Brain pericyte (primary cell): ENCODE measurements at regions not wholly inside any gene's neighbourhood (a gene's known extent, or its start where the extent isn't known, plus 50 kb on each side); places are given as distances from the start of the nearest gene placed in this dataset.
"Not testable (repeated sequence)": the region's sequence is repeated elsewhere in the genome, so short reads cannot be mapped to it uniquely, and the experiment has no call there.

Experiments used
- DNase-seq: peaks from one replicate; pipeline ENCODE4 v3.0.0-alpha.2; 2012; ENCODE audit warnings: low read depth, low spot score

GRCh38 chr1:73771396-73771795 is 426.6 kb downstream of the LRRIQ3 start:
- DNase-seq, result no peak

DNA sequence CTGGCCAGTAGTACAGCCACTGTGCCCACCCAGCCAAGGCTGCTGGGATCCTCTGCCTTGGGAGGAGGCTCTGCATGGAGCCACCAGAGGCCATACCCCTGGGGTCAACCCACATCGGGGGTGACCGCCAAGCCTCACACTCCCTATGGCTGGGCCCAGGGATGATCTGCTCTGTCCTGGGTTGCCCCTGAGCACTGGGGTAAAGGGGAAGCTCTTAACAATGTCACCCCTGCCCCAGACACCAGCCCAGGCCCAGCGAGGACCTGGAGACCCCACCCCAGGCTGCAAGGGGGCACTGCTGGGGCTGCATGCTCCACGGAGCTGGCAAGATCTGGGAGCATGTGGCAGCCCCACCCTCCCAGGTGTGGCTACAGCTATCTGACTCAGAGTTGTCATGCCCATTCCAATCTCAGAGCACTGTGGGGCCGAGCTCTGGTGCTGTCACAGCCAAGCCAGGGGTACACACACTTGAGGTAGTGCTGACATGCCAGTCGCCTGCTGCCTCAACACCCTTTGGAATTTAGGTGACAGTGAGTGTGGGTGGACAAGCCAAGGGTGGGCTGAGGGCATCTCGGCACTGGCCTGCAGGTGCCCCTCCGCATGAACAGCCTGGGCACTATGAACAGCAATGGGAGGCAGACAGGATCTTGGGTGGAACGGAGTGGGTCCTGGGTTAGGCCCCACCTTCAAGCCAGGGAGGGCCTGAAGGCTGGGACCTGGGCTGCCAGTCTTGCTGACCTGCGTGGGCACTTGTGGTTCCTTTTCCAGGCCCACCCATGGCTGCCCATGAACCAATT is 427.7 kb downstream of the LRRIQ3 start:
- no peak for DNase-seq

GRCh38 chr1:73766786-73767348 is 431.1 kb downstream of the LRRIQ3 start:
- no peak for DNase-seq

DNA sequence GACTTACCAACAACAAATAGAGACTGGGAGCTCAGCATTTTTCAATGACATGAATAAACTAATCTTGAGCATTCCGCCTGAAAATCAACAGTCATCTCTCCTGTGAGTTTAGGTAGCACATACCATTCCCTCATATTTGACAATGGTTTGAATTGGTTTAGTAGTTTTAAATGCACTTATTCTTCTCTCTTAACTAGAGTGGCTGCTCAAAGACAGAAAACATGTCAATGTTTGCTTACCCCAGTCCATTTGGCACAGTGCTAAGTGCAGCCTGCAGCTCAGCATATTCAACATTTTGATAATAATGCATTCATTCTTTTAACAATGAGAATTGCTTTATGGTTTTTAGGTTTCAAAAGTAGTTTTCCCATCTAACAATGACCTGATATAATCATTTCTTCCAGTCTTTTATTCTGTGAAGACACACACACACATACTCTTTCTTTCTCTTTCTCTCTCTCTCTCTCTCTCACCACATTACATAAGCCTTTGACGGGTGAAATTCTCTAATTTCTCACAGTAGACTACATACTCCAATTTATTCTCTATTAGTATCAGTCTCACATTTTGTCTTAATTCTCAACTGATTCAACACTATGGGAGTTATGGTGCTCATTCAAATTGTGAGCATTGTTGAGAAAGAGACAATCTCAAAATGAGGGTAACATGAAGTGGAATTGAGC is 432.3 kb downstream of the LRRIQ3 start:
- DNase-seq, result no peak

DNA sequence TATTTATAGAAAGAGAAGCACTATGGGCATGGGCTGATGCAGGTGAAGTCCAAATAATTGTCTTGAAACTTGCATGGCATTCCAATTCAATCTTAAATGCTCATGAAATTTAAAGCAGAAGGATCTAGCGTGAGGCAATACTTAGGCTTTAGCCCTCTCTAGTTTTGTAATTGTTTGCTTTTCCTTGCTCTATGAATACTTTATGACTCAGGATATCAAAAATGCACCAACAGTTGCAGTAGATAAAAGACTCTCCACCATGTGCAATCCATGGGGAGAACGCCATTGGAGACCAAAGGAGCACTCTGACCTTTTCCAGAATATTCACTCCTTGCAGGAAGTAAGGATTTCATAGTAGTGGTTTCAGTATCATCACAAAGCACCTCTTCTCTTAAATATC is 436.4 kb downstream of the LRRIQ3 start:
- no peak for DNase-seq

DNA sequence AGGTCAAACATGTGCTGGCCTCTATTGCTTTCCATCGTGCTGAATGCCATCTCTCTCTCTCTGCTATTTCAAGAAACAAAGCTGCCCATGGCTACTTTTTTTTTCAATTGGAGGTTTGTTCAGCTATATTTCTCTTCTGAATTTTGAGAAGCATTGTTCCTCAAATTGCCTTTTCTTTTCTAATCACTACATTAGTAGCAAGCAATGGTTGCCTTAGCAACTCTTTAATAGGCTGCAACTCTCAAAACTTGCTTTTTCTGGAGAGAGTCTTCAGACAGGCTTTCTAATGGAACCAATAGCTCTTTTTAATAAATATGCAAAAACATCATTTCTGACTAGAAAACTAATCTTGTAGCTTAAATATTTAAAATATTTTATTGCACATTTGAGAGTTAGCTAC is 439.0 kb downstream of the LRRIQ3 start:
- DNase-seq, result no peak

DNA sequence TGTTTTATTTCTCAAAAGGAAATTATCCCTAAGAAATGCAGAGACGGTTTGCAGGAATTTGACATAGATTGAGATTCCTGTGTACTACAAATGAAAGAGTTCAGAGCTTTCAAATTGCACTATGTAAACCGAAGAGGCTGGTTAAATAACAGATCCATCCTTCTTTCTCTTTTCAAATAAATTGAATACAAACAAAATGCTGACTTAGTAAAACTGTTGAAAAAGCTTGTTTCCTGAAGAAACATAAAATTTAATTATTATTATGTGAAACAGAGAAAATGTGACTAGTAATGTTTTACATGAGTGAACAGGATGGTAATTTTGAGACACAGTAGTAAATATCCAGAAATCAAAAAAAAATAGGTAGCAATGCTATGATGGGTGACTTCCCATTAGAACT is 441.2 kb downstream of the LRRIQ3 start:
- DNase-seq, result no peak

DNA sequence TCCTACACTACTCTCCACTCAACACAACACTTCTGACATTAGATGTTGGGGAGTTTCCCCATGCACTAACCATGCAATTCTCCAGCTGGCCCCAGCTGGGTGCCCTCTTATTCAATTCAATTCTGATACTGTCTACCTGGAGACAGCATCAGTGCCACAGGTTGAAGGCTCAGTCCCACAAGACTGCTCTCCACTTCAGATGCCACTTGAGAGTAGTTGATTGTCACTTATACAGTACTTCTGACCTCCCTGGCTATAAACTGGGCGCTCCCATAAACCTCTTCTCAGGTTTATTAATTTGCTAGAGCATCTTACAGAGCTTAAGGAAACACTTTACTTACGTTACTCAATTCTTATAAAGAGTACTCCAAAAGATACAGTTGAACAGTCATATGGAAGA is 442.3 kb downstream of the LRRIQ3 start:
- DNase-seq, result no peak

GRCh38 chr1:73749996-73750395 is 448.0 kb downstream of the LRRIQ3 start:
- no peak for DNase-seq

DNA sequence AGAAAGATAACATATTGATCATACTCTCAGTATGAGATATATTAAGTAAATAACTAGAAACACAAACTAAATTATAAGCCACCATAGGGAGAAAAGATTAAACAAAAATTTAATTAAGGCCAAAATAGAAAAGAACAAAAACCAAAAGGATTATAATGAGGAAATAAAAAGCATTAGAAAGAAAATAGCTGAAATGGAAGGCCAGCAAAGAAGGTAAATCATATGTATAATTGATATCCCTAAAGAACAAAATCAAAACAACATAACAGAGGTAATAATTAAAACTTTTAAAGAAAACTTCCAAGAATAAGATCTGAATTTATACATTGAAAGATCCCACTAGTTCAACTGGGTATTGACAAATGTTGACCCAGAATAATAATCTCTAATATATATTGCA is 453.0 kb downstream of the LRRIQ3 start:
- DNase-seq, result no peak

GRCh38 chr1:73736125-73736524 is 461.9 kb downstream of the LRRIQ3 start:
- DNase-seq, result no peak

- no peak for DNase-seq
Measured at GRCh38 chr1:73727036-73727435, 470.9 kb downstream of the LRRIQ3 start.

- no peak for DNase-seq
Measured at GRCh38 chr1:73722055-73722454, 475.9 kb downstream of the LRRIQ3 start.

- DNase-seq, result no peak
Measured at GRCh38 chr1:73717976-73718375, 480.0 kb downstream of the LRRIQ3 start.

- no peak for DNase-seq
Measured at GRCh38 chr1:73711089-73711488, 486.9 kb downstream of the LRRIQ3 start.

GRCh38 chr1:73701826-73702225 is 496.1 kb downstream of the LRRIQ3 start:
- no peak for DNase-seq

DNA sequence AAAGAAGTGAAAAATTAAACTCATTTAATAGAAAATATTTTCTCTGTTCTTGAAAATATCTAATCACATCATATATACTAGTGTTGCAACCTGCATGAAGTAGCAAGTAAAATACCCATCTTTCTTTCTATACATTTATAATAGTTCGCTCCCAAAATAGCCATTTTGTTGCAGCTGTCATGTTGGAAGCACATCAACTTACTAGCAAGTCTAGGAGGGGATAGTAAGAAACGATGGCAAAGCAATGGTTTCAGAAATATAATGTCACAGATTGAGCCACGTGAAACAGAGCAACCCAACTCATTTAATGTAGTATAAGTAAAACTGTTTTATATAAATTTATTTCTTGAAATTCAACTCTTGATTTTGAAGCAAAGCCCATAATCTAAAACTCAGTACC is 521.8 kb downstream of the LRRIQ3 start:
- no peak for DNase-seq

- no peak for DNase-seq
Measured at GRCh38 chr1:73674945-73675561, 522.9 kb downstream of the LRRIQ3 start.

- DNase-seq, result no peak
Measured at GRCh38 chr1:73673971-73674370, 524.0 kb downstream of the LRRIQ3 start.

GRCh38 chr1:73671530-73671929 is 526.4 kb downstream of the LRRIQ3 start:
- DNase-seq, result no peak

GRCh38 chr1:73667959-73668358 is 530.0 kb downstream of the LRRIQ3 start:
- DNase-seq, result not testable (repeated sequence)

DNA sequence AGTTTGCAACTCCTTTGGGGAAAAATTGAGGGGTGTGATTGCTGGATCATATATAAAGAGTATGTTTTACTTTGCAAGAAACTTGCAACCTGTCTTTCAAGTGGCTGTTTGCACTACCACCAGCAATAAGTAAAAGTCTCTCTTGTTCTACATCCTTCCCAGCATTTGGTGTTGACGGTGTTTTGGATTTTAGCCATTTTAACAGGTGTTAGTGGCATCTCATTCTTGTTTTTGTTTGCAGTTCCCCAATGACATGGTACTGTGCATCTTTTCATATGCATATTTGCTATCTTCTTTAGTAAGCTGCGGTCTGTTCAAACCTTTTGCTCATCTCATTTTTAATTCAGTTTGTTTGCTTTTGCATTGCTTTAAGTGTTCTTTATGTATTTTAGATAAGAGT is 535.5 kb downstream of the LRRIQ3 start:
- no peak for DNase-seq

DNA sequence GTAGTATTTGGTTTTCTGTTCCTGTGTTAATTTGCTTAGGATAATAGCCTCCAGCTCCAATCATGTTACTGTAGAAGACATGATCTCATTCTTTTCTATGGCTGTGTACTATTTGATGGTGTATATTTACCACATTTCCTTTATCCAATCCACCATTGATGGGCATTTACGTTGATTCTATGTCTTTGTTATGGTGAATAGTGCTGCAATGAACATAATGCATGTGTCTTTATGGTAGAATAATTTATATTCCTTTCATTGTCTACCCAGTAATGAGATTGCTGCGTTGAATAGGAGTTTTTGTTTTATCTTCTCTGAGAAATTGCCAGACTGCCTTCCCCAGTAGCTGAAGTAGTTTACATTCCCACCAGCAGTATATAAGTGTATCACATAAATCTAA is 538.8 kb downstream of the LRRIQ3 start:
- no peak for DNase-seq
